ENCODE measurements at regions not wholly inside any gene's neighbourhood (a gene's known extent, or its start where the extent isn't known, plus 50 kb on each side); places are given as distances from the start of the nearest gene placed in this dataset.

- Histone ChIP-seq H3K36me3 (no peaks in the 10 kb centered on the region), H3K4me1 (ENCODE audit: control insufficient read depth in 1 of 2, insufficient read depth in 1 of 2, low read depth in 1 of 2, low read length in 1 of 2) (no peaks in the 10 kb centered on the region), H3K9me3 (no peaks in the 10 kb centered on the region), H3K27ac (no peak overlapping the region), H3K4me3 (ENCODE audit: low read depth in 1 of 2, low read length in 1 of 2) (no peak overlapping the region), H3K27me3 (peaks cover 54% of the 10 kb centered on the region)
- no peak for TF ChIP-seq CTCF (IDR thresholded peaks at IDR 0.05)
Measured at GRCh38 chr12:115598871-115599811, 678.4 kb downstream of the MED13L start.

- Histone ChIP-seq H3K4me1 (ENCODE audit: control insufficient read depth in 1 of 2, insufficient read depth in 1 of 2, low read depth in 1 of 2, low read length in 1 of 2) (no peaks in the 10 kb centered on the region), H3K36me3 (no peaks in the 10 kb centered on the region), H3K4me3 (ENCODE audit: low read depth in 1 of 2, low read length in 1 of 2) (no peak overlapping the region), H3K9me3 (no peaks in the 10 kb centered on the region), H3K27ac (no peak overlapping the region), H3K27me3 (peaks cover 54% of the 10 kb centered on the region)
- no peak for TF ChIP-seq CTCF (IDR thresholded peaks at IDR 0.05)
Measured at GRCh38 chr12:115597157-115597712, 680.3 kb downstream of the MED13L start.

- H3K27me3 ChIP-seq = peaks cover 10% of the 10 kb centered on the region
- H3K36me3 ChIP-seq = no peaks in the 10 kb centered on the region
- no peaks in the 10 kb centered on the region for H3K4me1 ChIP-seq (ENCODE audit: control insufficient read depth in 1 of 2, insufficient read depth in 1 of 2, low read depth in 1 of 2, low read length in 1 of 2)
- no peak for TF ChIP-seq CTCF (IDR thresholded peaks at IDR 0.05)
- H3K4me3 ChIP-seq (ENCODE audit: low read depth in 1 of 2, low read length in 1 of 2) = no peak overlapping the region
- H3K9me3 ChIP-seq = no peaks in the 10 kb centered on the region
- H3K27ac ChIP-seq = no peak overlapping the region
Measured at GRCh38 chr12:115588131-115588530, 689.4 kb downstream of the MED13L start.

DNA sequence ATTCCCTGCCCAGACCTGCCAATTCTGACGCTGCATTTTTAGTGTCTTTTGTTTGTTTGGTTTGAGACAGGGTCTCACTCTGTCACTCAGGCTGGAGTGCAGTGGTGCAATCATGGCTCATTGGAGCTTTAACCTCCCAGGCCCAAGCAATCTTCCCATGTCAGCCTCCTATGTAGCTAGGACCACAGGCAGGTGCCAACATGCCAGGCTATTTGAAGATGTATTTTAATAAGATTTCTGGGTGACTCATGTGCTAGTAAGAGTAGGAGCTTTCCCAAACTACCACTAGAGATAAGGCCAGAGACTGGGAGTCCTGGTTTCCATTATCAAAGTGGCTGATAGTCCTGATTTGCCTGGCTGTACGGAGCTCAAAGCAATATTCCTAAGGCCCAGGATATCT lies 693.3 kb downstream of the MED13L start:
- no peaks in the 10 kb centered on the region for H3K9me3 ChIP-seq
- H3K27ac ChIP-seq = no peak overlapping the region
- no peak for TF ChIP-seq CTCF (IDR thresholded peaks at IDR 0.05)
- no peaks in the 10 kb centered on the region for H3K36me3 ChIP-seq
- peaks cover 10% of the 10 kb centered on the region for H3K27me3 ChIP-seq
- no peak overlapping the region for H3K4me3 ChIP-seq (ENCODE audit: low read depth in 1 of 2, low read length in 1 of 2)
- H3K4me1 ChIP-seq (ENCODE audit: control insufficient read depth in 1 of 2, insufficient read depth in 1 of 2, low read depth in 1 of 2, low read length in 1 of 2) = no peaks in the 10 kb centered on the region

GRCh38 chr12:115583591-115583990 lies 693.9 kb downstream of the MED13L start:
- Histone ChIP-seq H3K4me1 (ENCODE audit: control insufficient read depth in 1 of 2, insufficient read depth in 1 of 2, low read depth in 1 of 2, low read length in 1 of 2) (no peaks in the 10 kb centered on the region), H3K4me3 (ENCODE audit: low read depth in 1 of 2, low read length in 1 of 2) (no peak overlapping the region), H3K27ac (no peak overlapping the region), H3K9me3 (no peaks in the 10 kb centered on the region), H3K36me3 (no peaks in the 10 kb centered on the region), H3K27me3 (peaks cover 10% of the 10 kb centered on the region)
- TF ChIP-seq CTCF (IDR thresholded peaks at IDR 0.05) = no peak
